ENCODE measurements at regions not wholly inside any gene's neighbourhood (a gene's known extent, or its start where the extent isn't known, plus 50 kb on each side); places are given as distances from the start of the nearest gene placed in this dataset.

- TF ChIP-seq CTCF (IDR thresholded peaks at IDR 0.05) (no peak), EZH2phosphoT487 (IDR thresholded peaks at IDR 0.05) (no peak), EZH2 (IDR thresholded peaks at IDR 0.05) (no peak)
Measured at GRCh38 chrX:33855251-33855650, 276.9 kb downstream of the FAM47A start.

All from neural progenitor cell (in vitro differentiated cells).